MCF 10A (cell line): ENCODE measurements at regions not wholly inside any gene's neighbourhood (a gene's known extent, or its start where the extent isn't known, plus 50 kb on each side); places are given as distances from the start of the nearest gene placed in this dataset.

Experiments
- BruUV-seq: library from RNA; stranded (reverse); fragments of 400-500 nt; replicated peaks from 2 replicates; lab custom pipeline; 2021; lab: Mats Ljungman, UMichigan
- CTCF ChIA-PET: fragments of 300-600 bp; sonication (Branson Sonifier 250); formaldehyde crosslinking; extraction: SDS; loops from one replicate; lab custom pipeline; 2021; ENCODE audit warnings: antibody characterized with exemption, inconsistent platforms; lab: Yijun Ruan, JAX
- POLR2A ChIA-PET: fragments of 300-600, 350-650 bp; sonication (Branson Sonifier 250); formaldehyde crosslinking; extraction: SDS; loops from one replicate; lab custom pipeline; 2020; ENCODE audit warnings: antibody characterized with exemption, inconsistent platforms; lab: Yijun Ruan, JAX
- DNase-seq: peaks from one replicate; pipeline ENCODE4 v3.0.0-alpha.2; 2018; ENCODE audit not compliant: unreplicated experiment
- H3K27ac Mint-ChIP-seq: one replicate; pipeline ENCODE4 v1.8.0; 2022; ENCODE audit warnings: mild to moderate bottlenecking, low read depth, mixed read lengths; ENCODE audit not compliant: unreplicated experiment
- H3K27me3 Mint-ChIP-seq: one replicate; pipeline ENCODE4 v1.8.0; 2022; ENCODE audit warnings: mixed read lengths; ENCODE audit not compliant: insufficient read depth, unreplicated experiment
- H3K36me3 Mint-ChIP-seq: one replicate; pipeline ENCODE4 v1.8.0; 2022; ENCODE audit warnings: mild to moderate bottlenecking, moderate library complexity, mixed read lengths; ENCODE audit not compliant: insufficient read depth, unreplicated experiment
- H3K4me1 Mint-ChIP-seq: one replicate; pipeline ENCODE4 v1.8.0; 2022; ENCODE audit warnings: mixed read lengths; ENCODE audit not compliant: insufficient read depth, unreplicated experiment
- H3K4me3 Mint-ChIP-seq: one replicate; pipeline ENCODE4 v1.8.0; 2022; ENCODE audit warnings: mild to moderate bottlenecking, moderate library complexity, mixed read lengths; ENCODE audit not compliant: unreplicated experiment
- H3K9me3 Mint-ChIP-seq: one replicate; pipeline ENCODE4 v1.8.0; 2022; ENCODE audit warnings: mixed read lengths; ENCODE audit not compliant: unreplicated experiment
- CTCF ChIP-seq: fragments of 200-600 bp; IDR thresholded peaks from one replicate; pipeline ENCODE4 v1.8.0; 2022; ENCODE audit warnings: antibody characterized with exemption, mild to moderate bottlenecking; ENCODE audit not compliant: unreplicated experiment
- intact Hi-C: fragments of 100-400 bp; cut with micrococcal nuclease; formaldehyde crosslinking; loops from 2 replicates; pipeline ENCODE4 v1.14.1; 2022

- no peak for DNase-seq
- Mint-ChIP-seq H3K36me3 (no peaks in the 10 kb centered on the region), H3K4me1 (peaks cover 9% of the 10 kb centered on the region), H3K27me3 (peaks cover 29% of the 10 kb centered on the region), H3K27ac (no peak overlapping the region), H3K4me3 (no peak overlapping the region), H3K9me3 (no peaks in the 10 kb centered on the region)
- no peak for TF ChIP-seq CTCF
- BruUV-seq = no TSS peak
- ChIA-PET POLR2A (no interaction called here), CTCF (no interaction called here)
- intact Hi-C loops = no loop called here
Observed at GRCh38 chr2:235345745-235346144, 148.1 kb upstream of the AGAP1 start.

GRCh38 chr2:235347691-235348090, 146.2 kb upstream of the AGAP1 start:
- no peak overlapping the region for H3K27ac Mint-ChIP-seq
- intact Hi-C loops = no loop called here

GRCh38 chr2:235348329-235348728, 145.5 kb upstream of the AGAP1 start:
- Mint-ChIP-seq H3K27me3 (peaks cover 55% of the 10 kb centered on the region), H3K36me3 (no peaks in the 10 kb centered on the region), H3K4me3 (no peak overlapping the region), H3K27ac (no peak overlapping the region), H3K4me1 (peaks cover 9% of the 10 kb centered on the region), H3K9me3 (no peaks in the 10 kb centered on the region)
- no peak for TF ChIP-seq CTCF
- intact Hi-C loops = no loop called here
- DNase-seq = no peak
- ChIA-PET CTCF (no interaction called here), POLR2A (interaction anchor here (0.5 to 0.6 kb wide), 2 partner anchors 17 to 83 kb away, joined by 3 read pairs; no protein-coding TSS in a partner anchor)
- no TSS peak for BruUV-seq

More at GRCh38 chr2:235347691-235348090, 146.2 kb upstream of the AGAP1 start:
- Mint-ChIP-seq H3K4me3 (no peak overlapping the region), H3K27me3 (peaks cover 48% of the 10 kb centered on the region), H3K36me3 (no peaks in the 10 kb centered on the region), H3K4me1 (peaks cover 9% of the 10 kb centered on the region), H3K9me3 (no peaks in the 10 kb centered on the region)
- DNase-seq = peak; percentile 91
- TF ChIP-seq CTCF = no peak
- CTCF ChIA-PET = interaction anchor here (0.6 kb wide), 1 partner anchor 63 kb away, joined by 3 read pairs; no protein-coding TSS in a partner anchor
- BruUV-seq = no TSS peak
- POLR2A ChIA-PET = no interaction called here

GRCh38 chr2:235350234-235350633, 143.6 kb upstream of the AGAP1 start:
- ChIA-PET POLR2A (no interaction called here), CTCF (interaction anchor here (0.6 kb wide), 1 partner anchor 880 kb away, joined by 3 read pairs; no protein-coding TSS in a partner anchor)
- no TSS peak for BruUV-seq
- DNase-seq = no peak
- peaks cover 9% of the 10 kb centered on the region for H3K4me1 Mint-ChIP-seq
- no peaks in the 10 kb centered on the region for H3K36me3 Mint-ChIP-seq
- no peak overlapping the region for H3K4me3 Mint-ChIP-seq
- H3K27me3 Mint-ChIP-seq = peaks cover 70% of the 10 kb centered on the region
- intact Hi-C loops = no loop called here
- no peak for TF ChIP-seq CTCF
- H3K9me3 Mint-ChIP-seq = no peaks in the 10 kb centered on the region
- H3K27ac Mint-ChIP-seq = no peak overlapping the region
